Tibial nerve (tissue), 4 donors: ENCODE measurements at regions not wholly inside any gene's neighbourhood (a gene's known extent, or its start where the extent isn't known, plus 50 kb on each side); places are given as distances from the start of the nearest gene placed in this dataset.

ENCODE experiments used
- CTCF ChIP-seq, 5 experiments: fragments of 200-600 bp in 3 of 5; fragments of 450-650 bp in 2 of 5; sonication (generic) in 3 of 5; IDR thresholded peaks; one replicate each; pipeline ENCODE4 v1.5.1; 2016 to 2019; ENCODE audit warnings: antibody characterized with exemption in 5 of 5, mild to moderate bottlenecking in 3 of 5, moderate library complexity in 2 of 5
- EP300 ChIP-seq, 2 donors: sonication (generic); formaldehyde crosslinking; IDR thresholded peaks; one replicate each; pipeline ENCODE4 v1.6.1; 2017; ENCODE audit warnings: antibody characterized with exemption in 2 of 2, mild to moderate bottlenecking in 1 of 2
- POLR2A ChIP-seq, 2 donors: fragments of 450-650 bp; IDR thresholded peaks; one replicate each; pipeline ENCODE4 v1.6.1; 2017; ENCODE audit warnings: antibody characterized with exemption in 2 of 2, mild to moderate bottlenecking in 2 of 2, moderate library complexity in 2 of 2

DNA sequence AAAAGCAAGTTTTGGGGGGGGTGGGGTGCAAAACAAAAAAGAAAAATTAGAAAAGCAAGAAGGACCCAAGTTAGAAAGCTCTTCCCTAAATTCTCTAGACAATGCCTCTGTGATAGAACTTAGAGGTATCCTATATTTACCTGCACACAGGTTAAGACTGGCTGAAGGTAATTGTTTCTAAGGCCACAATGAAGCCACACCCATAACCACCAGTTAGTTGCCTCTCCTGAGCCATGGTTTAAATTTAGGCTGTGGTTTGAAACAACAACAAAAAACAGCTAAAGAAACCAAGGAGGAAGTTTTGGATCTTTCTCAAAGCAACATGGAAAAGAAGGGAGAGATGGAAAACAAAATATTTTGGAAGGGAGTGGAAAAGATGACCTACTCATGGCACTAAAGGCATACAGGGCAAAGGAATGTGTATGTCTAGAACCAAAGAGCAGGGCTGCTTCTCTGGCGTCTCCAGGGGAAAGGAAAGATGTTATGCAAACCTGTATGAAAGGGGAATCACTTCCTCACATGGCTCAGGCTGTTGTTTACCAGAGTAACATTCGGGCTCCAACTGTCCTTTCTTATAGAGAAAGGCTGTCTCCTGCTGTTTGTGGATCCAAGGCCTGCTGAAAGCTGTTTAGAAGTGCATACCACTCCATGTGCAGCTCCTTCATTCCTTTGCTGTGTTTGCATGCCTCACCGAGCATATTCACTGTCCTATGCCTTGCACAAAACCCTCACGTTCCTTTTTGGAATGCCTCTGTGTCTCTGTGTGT, 408.9 kb upstream of the MPDZ start:
- TF ChIP-seq CTCF (IDR thresholded peaks at IDR 0.05) (no peak), EP300 (IDR thresholded peaks at IDR 0.05) (no peak), POLR2A (IDR thresholded peaks at IDR 0.05) (no peak)
